C4-2B (cell line): ENCODE measurements at regions not wholly inside any gene's neighbourhood (a gene's known extent, or its start where the extent isn't known, plus 50 kb on each side); places are given as distances from the start of the nearest gene placed in this dataset.

Experiments used
- H3K27ac ChIP-seq: fragments of 450-650 bp; 2 replicates; pipeline ENCODE4 v1.5.1; 2017
- CTCF ChIP-seq: fragments of 450-650 bp; conservative IDR thresholded peaks from 2 replicates; pipeline ENCODE4 v1.5.1; 2017; ENCODE audit warnings: mild to moderate bottlenecking
- ZFX ChIP-seq: fragments of 450-650 bp; IDR thresholded peaks from 2 replicates; pipeline ENCODE4 v1.6.1; 2017

GRCh38 chr19:28864577-28865042 lies 348.3 kb downstream of the UQCRFS1 start:
- TF ChIP-seq CTCF: no peak
- no peak for TF ChIP-seq ZFX

GRCh38 chr19:28864024-28864503 lies 348.9 kb downstream of the UQCRFS1 start:
- no peak overlapping the region; the same call in 1 of the 2 replicates for H3K27ac ChIP-seq
- TF ChIP-seq CTCF (no peak), ZFX (no peak)

More at GRCh38 chr19:28864577-28865042, 348.3 kb downstream of the UQCRFS1 start:
- H3K27ac ChIP-seq: no peak overlapping the region; the same call in 1 of the 2 replicates

GRCh38 chr19:28862238-28862637 lies 350.7 kb downstream of the UQCRFS1 start:
- TF ChIP-seq ZFX: no peak
- no peak for TF ChIP-seq CTCF
- no peak overlapping the region for H3K27ac ChIP-seq

- H3K27ac ChIP-seq: no peak overlapping the region
- TF ChIP-seq CTCF (no peak), ZFX (no peak)
These were observed 353.1 kb downstream of the UQCRFS1 start for GRCh38 chr19:28859811-28860210.

GRCh38 chr19:28858933-28859332 lies 354.0 kb downstream of the UQCRFS1 start:
- TF ChIP-seq ZFX (no peak), CTCF (no peak)
- H3K27ac ChIP-seq: no peak overlapping the region

GRCh38 chr19:28857967-28858366 lies 355.0 kb downstream of the UQCRFS1 start:
- no peak overlapping the region for H3K27ac ChIP-seq
- no peak for TF ChIP-seq ZFX
- no peak for TF ChIP-seq CTCF

GRCh38 chr19:28855216-28855615 lies 357.7 kb downstream of the UQCRFS1 start:
- H3K27ac ChIP-seq: no peak overlapping the region
- TF ChIP-seq ZFX (no peak), CTCF (no peak)
